HG02798 (cell line): ENCODE measurements at regions not wholly inside any gene's neighbourhood (a gene's known extent, or its start where the extent isn't known, plus 50 kb on each side); places are given as distances from the start of the nearest gene placed in this dataset.

ENCODE experiments used
- ATAC-seq: cut with Tn5 transposase; IDR thresholded peaks from one replicate; pipeline ENCODE4 v1.9.1; 2021; ENCODE audit warnings: mild to moderate bottlenecking; ENCODE audit not compliant: unreplicated experiment, poor library complexity

DNA sequence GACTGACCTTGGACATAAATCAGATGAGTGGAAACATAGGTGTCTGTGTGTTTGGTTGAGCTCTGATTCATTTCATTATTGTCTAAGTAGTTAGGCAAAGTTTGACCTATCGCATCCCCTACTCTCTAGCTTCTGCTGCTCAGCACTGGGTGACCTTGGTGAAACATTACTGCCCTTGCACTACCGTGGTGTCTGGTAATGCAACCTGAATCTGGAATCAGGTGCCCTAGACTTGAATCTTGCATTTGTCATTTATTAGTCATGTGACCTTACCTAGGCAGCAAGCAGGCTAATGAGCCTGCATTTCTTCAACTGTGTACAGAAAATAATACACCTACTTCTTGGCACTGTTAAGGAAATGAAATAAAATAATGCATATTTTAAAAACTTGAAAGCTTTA, 242.3 kb upstream of the BLID start:
- no peak for ATAC-seq

GRCh38 chr11:122355968-122356367, 240.0 kb upstream of the BLID start:
- no peak for ATAC-seq

DNA sequence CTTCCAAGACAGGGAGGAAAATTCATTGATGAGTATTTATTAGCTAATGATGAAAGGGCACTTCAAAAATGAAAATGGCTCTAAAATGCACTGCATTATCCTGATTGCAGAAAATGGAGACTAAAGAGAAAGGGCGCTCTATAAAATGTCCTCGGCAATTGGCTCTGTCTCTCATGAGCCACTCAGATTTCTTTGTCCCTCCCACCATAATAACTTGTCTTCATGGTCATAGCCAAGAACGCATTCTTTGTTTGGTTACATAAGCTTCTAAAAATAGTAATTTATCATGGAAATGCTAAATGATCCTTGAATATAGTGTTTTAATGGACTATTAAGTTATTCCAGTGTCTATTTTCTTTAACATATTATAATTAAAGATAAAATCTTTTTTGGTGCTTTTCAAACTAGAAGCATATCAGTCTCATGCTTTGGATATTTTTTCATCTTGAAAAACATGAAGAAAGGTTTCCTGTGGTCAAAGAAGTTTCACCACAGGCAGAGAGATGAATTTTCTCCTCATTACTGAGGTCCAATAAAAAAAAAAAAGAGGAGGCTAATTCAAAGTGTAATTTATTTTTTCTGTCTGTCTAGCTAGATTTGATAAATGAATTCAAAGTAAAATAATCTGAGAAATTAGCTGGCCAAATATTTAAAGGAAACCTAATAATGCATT, 238.1 kb upstream of the BLID start:
- ATAC-seq: no peak

- no peak for ATAC-seq
Observed at GRCh38 chr11:122353561-122353960, 237.5 kb upstream of the BLID start.

- ATAC-seq: no peak
Observed at GRCh38 chr11:122348659-122349409, 232.8 kb upstream of the BLID start.

GRCh38 chr11:122346006-122346405, 230.0 kb upstream of the BLID start:
- no peak for ATAC-seq

DNA sequence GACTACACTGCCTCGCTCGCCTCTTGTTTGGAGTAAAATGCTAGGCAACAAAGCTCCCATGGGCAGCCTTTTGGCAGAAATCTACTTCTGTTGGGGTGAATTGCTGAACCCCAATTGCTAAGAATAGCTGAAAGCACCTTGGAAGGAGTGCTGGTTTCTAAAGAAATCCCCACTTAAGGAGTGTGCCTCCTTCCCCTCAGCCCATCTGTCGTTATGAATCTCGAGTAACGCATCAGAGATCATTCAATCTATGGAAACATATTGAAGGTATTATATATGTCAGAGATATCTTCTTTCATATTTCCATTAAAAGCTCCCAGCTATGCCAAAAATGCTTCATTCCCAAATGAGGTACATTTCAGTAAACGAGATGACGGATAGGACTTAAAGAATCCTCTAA, 229.6 kb upstream of the BLID start:
- ATAC-seq: no peak

DNA sequence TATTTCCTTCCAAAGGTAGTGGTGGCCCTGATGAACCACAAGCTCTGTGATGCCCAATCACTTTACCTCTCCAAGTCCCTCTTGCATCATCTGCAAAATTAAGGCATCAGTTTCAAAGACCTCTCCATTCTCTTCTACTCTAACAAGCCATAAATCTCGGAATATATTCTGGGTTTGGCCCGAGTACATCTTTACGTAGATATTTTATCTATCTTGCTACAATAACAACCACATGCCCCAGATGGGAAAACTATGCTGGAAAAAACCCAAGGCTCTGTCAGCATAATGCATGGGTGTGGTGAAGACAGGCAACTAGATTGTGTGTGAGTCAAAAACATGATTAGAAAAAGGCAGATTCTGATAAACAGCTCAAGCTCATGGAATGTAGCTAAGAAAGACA, 228.2 kb upstream of the BLID start:
- ATAC-seq: no peak

GRCh38 chr11:122343210-122343609, 227.2 kb upstream of the BLID start:
- ATAC-seq: no peak

- no peak for ATAC-seq
Observed at GRCh38 chr11:122342089-122342744, 226.2 kb upstream of the BLID start.

DNA sequence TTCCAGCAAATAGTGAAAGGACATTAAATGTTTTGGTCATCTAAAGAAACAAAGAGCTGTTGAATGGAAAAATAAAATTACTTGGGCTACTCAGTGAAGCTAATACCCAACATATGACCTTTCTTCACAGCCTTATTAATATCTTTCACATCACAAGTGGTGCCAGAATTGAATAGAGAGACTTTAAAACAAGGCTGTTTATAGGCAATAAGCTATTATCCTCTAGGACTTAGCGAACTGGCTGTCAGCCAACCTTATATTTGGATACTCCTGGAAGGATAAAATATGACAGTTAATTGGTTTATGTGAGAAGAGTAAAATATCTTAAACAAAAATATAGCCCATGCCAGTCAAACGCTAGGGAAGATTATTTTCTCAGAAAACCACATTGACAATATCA, 225.5 kb upstream of the BLID start:
- ATAC-seq: no peak

DNA sequence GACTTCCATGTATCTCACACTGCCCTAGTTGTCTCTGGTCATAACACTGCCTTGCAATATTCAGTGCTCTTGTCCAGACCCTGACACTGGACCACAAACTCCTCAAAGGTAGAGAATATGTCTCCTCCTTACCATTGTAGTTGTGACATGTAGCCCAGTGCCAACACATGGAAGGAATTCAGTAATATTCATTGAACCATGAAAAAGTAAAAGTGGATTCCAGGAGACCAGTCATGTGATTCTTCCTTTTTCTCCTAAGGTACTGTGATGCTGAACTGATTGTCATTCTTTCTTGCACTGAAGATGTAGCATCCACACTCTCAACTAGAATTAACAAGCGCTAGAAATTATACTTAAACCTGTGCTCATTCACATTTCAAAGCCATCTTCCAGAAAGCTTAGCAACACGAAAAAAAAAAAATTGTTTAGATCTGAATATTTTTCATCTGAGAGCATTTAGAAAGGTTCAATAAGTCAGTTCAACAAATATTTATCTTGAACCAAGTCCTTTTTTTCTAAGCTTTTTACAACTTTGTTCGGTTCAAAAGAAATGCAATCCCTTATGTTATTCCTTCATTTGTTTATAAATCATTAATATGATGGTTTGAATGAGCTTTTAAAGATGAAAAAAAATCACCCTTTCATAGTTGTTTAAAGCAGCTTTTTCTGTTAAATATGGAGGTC, 224.7 kb upstream of the BLID start:
- ATAC-seq: no peak

DNA sequence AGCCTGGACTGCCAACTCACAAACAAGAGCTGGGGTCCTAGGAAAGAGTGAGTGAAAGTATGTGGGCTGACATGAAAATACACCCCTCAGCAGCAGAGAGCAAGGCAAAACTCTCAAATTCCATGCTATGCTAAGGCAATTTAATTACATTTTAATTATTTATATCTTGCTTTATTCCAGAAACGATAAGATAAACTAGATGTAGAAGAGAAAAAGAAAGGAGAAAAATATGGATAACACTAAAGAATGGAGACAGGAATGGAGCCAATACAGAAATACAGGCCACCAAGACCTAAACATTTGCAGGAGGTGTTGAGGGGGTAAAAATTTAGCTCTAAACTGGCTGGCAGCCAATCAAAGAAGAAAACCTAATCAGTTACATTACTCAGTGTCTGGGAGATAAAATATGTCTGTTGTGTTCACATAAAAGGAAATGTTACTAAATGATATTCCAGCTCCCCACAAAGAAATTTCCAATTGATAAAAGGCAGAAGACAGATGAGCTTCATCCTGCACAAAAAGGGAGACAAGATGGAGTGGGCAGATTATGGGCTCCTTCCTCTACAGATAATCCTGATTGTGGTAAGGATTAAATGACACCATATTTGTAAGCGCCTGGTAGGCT, 223.5 kb upstream of the BLID start:
- no peak for ATAC-seq

DNA sequence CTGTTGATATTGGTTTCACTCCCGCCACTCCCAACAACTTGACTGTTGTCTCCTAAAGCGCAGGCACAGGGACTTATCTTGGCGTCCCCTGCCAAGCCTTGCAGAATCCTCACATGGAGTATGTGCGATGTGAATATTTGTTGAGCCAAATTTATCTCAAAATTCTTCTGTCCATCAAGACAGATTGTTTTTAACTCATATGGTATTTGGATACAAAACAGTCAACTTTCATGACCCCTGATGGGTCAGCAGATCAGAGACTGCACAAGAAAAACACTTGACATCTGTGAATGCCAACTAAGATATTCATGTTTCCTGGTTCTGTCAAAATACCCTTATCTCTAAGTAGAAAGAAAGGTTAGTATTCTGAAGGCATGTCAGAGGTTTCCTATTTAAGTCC, 221.7 kb upstream of the BLID start:
- no peak for ATAC-seq

- ATAC-seq: no peak
Observed at GRCh38 chr11:122337241-122337640, 221.2 kb upstream of the BLID start.

DNA sequence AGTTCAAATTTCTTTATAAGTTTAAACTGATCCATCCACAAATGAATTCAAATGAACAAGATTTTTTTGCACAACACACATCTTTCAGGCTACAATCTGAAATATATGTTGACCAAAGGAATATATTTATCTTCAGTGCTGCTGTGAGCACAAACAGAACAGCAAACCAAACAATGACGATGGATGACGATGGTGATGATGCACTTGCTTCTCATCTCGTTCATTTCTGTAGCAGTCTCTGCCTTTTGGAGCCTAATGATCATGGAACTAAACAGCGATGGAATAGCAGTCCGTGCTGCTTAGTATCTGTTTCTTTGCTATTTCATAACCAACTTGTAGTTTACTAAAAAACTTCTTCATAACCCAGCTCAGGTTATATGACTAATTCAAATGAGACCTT, 220.7 kb upstream of the BLID start:
- no peak for ATAC-seq

GRCh38 chr11:122334546-122335339, 218.7 kb upstream of the BLID start:
- no peak for ATAC-seq

- no peak for ATAC-seq
Observed at GRCh38 chr11:122333467-122333866, 217.5 kb upstream of the BLID start.

- ATAC-seq: no peak
Observed at GRCh38 chr11:122331079-122331478, 215.1 kb upstream of the BLID start.
